OCI-LY7 (cell line): ENCODE measurements at regions not wholly inside any gene's neighbourhood (a gene's known extent, or its start where the extent isn't known, plus 50 kb on each side); places are given as distances from the start of the nearest gene placed in this dataset.

ENCODE experiments used
- BruUV-seq: library from RNA; stranded (reverse); fragments of 400-500 nt; replicated peaks from 2 replicates; lab custom pipeline; 2021; lab: Mats Ljungman, UMichigan
- CTCF ChIA-PET: fragments of 300-600 bp; sonication (Branson Sonifier 250); formaldehyde crosslinking; loops from one replicate; lab custom pipeline; 2022; ENCODE audit warnings: antibody characterized with exemption; ENCODE audit not compliant: unreplicated experiment; lab: Charles Lee
- POLR2A ChIA-PET: fragments of 300-600 bp; sonication (Branson Sonifier 250); formaldehyde crosslinking; loops from one replicate; lab custom pipeline; 2022; ENCODE audit warnings: antibody characterized with exemption; lab: Charles Lee
- DNase-seq: peaks from one replicate; pipeline ENCODE4 v3.0.0-alpha.2; 2015; ENCODE audit warnings: low spot score
- H2AFZ ChIP-seq: fragments of 200-600 bp; sonication (generic), shearing (Covaris generic); 2 replicates; pipeline ENCODE4 v1.6.1; 2014; ENCODE audit warnings: mild to moderate bottlenecking, antibody characterized with exemption, low read length, moderate library complexity
- H3K27ac ChIP-seq: fragments of 200-600 bp; sonication (generic); 2 replicates; pipeline ENCODE4 v1.5.1; 2014; ENCODE audit warnings: mixed run types, low read depth, mild to moderate bottlenecking, moderate library complexity, low read length, inconsistent platforms; ENCODE audit not compliant: poor library complexity, severe bottlenecking
- H3K36me3 ChIP-seq: fragments of 200-600 bp; sonication (generic); 2 replicates; pipeline ENCODE4 v1.6.1; 2014; ENCODE audit warnings: mild to moderate bottlenecking, antibody characterized with exemption, low read length, moderate library complexity, mixed read lengths; ENCODE audit not compliant: insufficient read depth
- H3K4me1 ChIP-seq: fragments of 200-600 bp; sonication (generic); 2 replicates; pipeline ENCODE4 v1.5.1; 2014; ENCODE audit warnings: mild to moderate bottlenecking, low read length; ENCODE audit not compliant: insufficient read depth, poor library complexity, severe bottlenecking
- H3K4me2 ChIP-seq: fragments of 200-600 bp; sonication (generic); 2 replicates; pipeline ENCODE4 v1.6.1; 2014; ENCODE audit warnings: mild to moderate bottlenecking, low read length
- H3K4me3 ChIP-seq: fragments of 200-600 bp; sonication (generic); 2 replicates; pipeline ENCODE4 v1.5.1; 2014; ENCODE audit warnings: mild to moderate bottlenecking, low read depth, low read length; ENCODE audit not compliant: poor library complexity, severe bottlenecking
- H3K79me2 ChIP-seq: fragments of 200-600 bp; sonication (generic); 2 replicates; pipeline ENCODE4 v1.6.1; 2016; ENCODE audit warnings: low read depth, mild to moderate bottlenecking, low read length, moderate library complexity, mixed read lengths; ENCODE audit not compliant: insufficient read depth
- H3K9me2 ChIP-seq: fragments of 200-600 bp; sonication (generic); 2 replicates; pipeline ENCODE4 v1.6.1; 2016; ENCODE audit warnings: mild to moderate bottlenecking, low read length, mixed read lengths; ENCODE audit not compliant: insufficient read depth
- H3K9me3 ChIP-seq: fragments of 200-600 bp; sonication (generic); 2 replicates; pipeline ENCODE4 v1.6.1; 2014; ENCODE audit warnings: mild to moderate bottlenecking, mixed run types, low read length, mixed read lengths
- H4K20me1 ChIP-seq: fragments of 200-600 bp; sonication (generic); 2 replicates; pipeline ENCODE4 v1.6.1; 2014; ENCODE audit warnings: mild to moderate bottlenecking, antibody characterized with exemption, low read length, moderate library complexity, mixed read lengths; ENCODE audit not compliant: insufficient read depth
- CTCF ChIP-seq: fragments of 200-600 bp; sonication (generic); conservative IDR thresholded peaks from 2 replicates; pipeline ENCODE4 v1.5.1; 2014; ENCODE audit warnings: mild to moderate bottlenecking, antibody characterized with exemption, low read length, moderate library complexity, mixed read lengths
- EZH2phosphoT487 ChIP-seq: fragments of 200-600 bp; sonication (generic); IDR thresholded peaks from 2 replicates; pipeline ENCODE4 v1.6.1; 2018; ENCODE audit warnings: low read depth, borderline replicate concordance, mild to moderate bottlenecking, mixed run types, antibody characterized with exemption, low read length, moderate library complexity, mixed read lengths
- intact Hi-C: fragments of 100-400 bp; cut with micrococcal nuclease; formaldehyde crosslinking; loops from one replicate; pipeline ENCODE4 v1.10.0; 2022; ENCODE audit not compliant: unreplicated experiment

- TF ChIP-seq CTCF (no peak), EZH2phosphoT487 (no peak)
- no peak for DNase-seq
- H3K9me3 ChIP-seq, result no peaks in the 10 kb centered on the region
- intact Hi-C loops, result loop anchor here (10.0 kb wide), 2 partner anchors 256 to 334 kb away; no protein-coding TSS in a partner anchor
- no peaks in the 10 kb centered on the region for H3K9me2 ChIP-seq
- H3K4me3 ChIP-seq, result no peak overlapping the region
- H3K27ac ChIP-seq, result no peak overlapping the region
- H3K36me3 ChIP-seq, result no peaks in the 10 kb centered on the region
- no peak overlapping the region for H2AFZ ChIP-seq
- H4K20me1 ChIP-seq, result no peaks in the 10 kb centered on the region
- no TSS peak for BruUV-seq
- H3K4me1 ChIP-seq, result no peaks in the 10 kb centered on the region
- ChIA-PET POLR2A (no interaction called here), CTCF (no interaction called here)
- H3K79me2 ChIP-seq, result no peaks in the 10 kb centered on the region
- no peak overlapping the region for H3K4me2 ChIP-seq
Measured at GRCh38 chr9:32708480-32709150, 73.1 kb upstream of the TAF1L start.

- Histone ChIP-seq H3K9me2 (no peaks in the 10 kb centered on the region), H3K27ac (no peak overlapping the region), H2AFZ (no peak overlapping the region), H3K36me3 (no peaks in the 10 kb centered on the region), H3K4me2 (no peak overlapping the region), H3K4me1 (no peaks in the 10 kb centered on the region), H3K4me3 (no peak overlapping the region), H4K20me1 (no peaks in the 10 kb centered on the region), H3K9me3 (no peaks in the 10 kb centered on the region), H3K79me2 (no peaks in the 10 kb centered on the region)
- no peak for TF ChIP-seq CTCF
- TF ChIP-seq EZH2phosphoT487, result no peak
- no TSS peak for BruUV-seq
- POLR2A ChIA-PET, result no interaction called here
- no peak for DNase-seq
- CTCF ChIA-PET, result no interaction called here
- intact Hi-C loops, result loop anchor here (10.0 kb wide), 2 partner anchors 255 to 335 kb away; no protein-coding TSS in a partner anchor
Measured at GRCh38 chr9:32709871-32710270, 73.5 kb upstream of the TMEM215 start.

- H3K4me1 ChIP-seq, result no peaks in the 10 kb centered on the region
- no peak overlapping the region for H3K4me2 ChIP-seq
- no peaks in the 10 kb centered on the region for H3K9me3 ChIP-seq
- no peak overlapping the region for H3K4me3 ChIP-seq
- no peak overlapping the region for H3K27ac ChIP-seq
- no peak overlapping the region for H2AFZ ChIP-seq
- no peaks in the 10 kb centered on the region for H3K36me3 ChIP-seq
- TF ChIP-seq CTCF, result no peak
- TF ChIP-seq EZH2phosphoT487, result no peak
- H3K79me2 ChIP-seq, result no peaks in the 10 kb centered on the region
- H4K20me1 ChIP-seq, result no peaks in the 10 kb centered on the region
- no peak for DNase-seq
- no peaks in the 10 kb centered on the region for H3K9me2 ChIP-seq
- BruUV-seq, result no TSS peak
- ChIA-PET POLR2A (no interaction called here), CTCF (no interaction called here)
- intact Hi-C loops, result no loop called here
Measured at GRCh38 chr9:32716425-32716824, 66.9 kb upstream of the TMEM215 start.
